OCI-LY3 (cell line): ENCODE measurements at regions not wholly inside any gene's neighbourhood (a gene's known extent, or its start where the extent isn't known, plus 50 kb on each side); places are given as distances from the start of the nearest gene placed in this dataset.

ENCODE experiments used
- H2AFZ ChIP-seq: fragments of 200-600, 300-600 bp; shearing (Covaris generic); 2 replicates; pipeline ENCODE4 v1.6.0; 2014; ENCODE audit warnings: antibody characterized with exemption, low read depth, low read length
- H3K27ac ChIP-seq: fragments of 200-600, 300-600 bp; sonication (generic); 2 replicates; pipeline ENCODE4 v1.5.1; 2014; ENCODE audit warnings: mild to moderate bottlenecking, low read length, moderate library complexity, mixed read lengths
- H3K27me3 ChIP-seq: fragments of 200-600, 300-600 bp; sonication (generic); 2 replicates; pipeline ENCODE4 v1.6.1; 2014; ENCODE audit warnings: low read depth, low read length, mixed read lengths
- H3K36me3 ChIP-seq: fragments of 200-600, 300-600 bp; sonication (generic); replicated peaks from 2 replicates; pipeline ENCODE3; 2014; ENCODE audit warnings: low read depth, low read length, mixed read lengths
- H3K4me1 ChIP-seq: fragments of 300-600, 200-600 bp; sonication (generic); 2 replicates; pipeline ENCODE4 v1.6.1; 2014; ENCODE audit warnings: low read length, mixed read lengths
- H3K4me2 ChIP-seq: fragments of 200-600, 300-600 bp; sonication (generic); 2 replicates; pipeline ENCODE4 v1.6.1; 2014; ENCODE audit warnings: low read length, mixed read lengths
- H3K4me3 ChIP-seq: fragments of 300-600, 200-600 bp; sonication (generic); 2 replicates; pipeline ENCODE4 v1.5.1; 2014; ENCODE audit warnings: antibody characterized with exemption, mild to moderate bottlenecking, low read length, moderate library complexity
- H3K79me2 ChIP-seq: fragments of 300-600, 200-600 bp; shearing (Covaris generic); 2 replicates; pipeline ENCODE4 v1.6.1; 2014; ENCODE audit warnings: mild to moderate bottlenecking, low read length, mixed read lengths
- H3K9ac ChIP-seq: fragments of 300-600, 200-600 bp; shearing (Covaris generic); 2 replicates; pipeline ENCODE4 v1.6.0; 2014; ENCODE audit warnings: mild to moderate bottlenecking, low read length, moderate library complexity
- H3K9me3 ChIP-seq: fragments of 200-600, 300-600 bp; shearing (Covaris generic); 2 replicates; pipeline ENCODE4 v1.6.1; 2014; ENCODE audit warnings: low read length, mixed read lengths; ENCODE audit not compliant: insufficient read depth
- H4K20me1 ChIP-seq: fragments of 200-600, 300-600 bp; sonication (generic); 2 replicates; pipeline ENCODE4 v1.6.1; 2016; ENCODE audit warnings: low read length, mixed read lengths; ENCODE audit not compliant: insufficient read depth
- CTCF ChIP-seq: fragments of 200-600, 300-600 bp; sonication (generic); IDR thresholded peaks from 2 replicates; pipeline ENCODE4 v1.5.1; 2014; ENCODE audit warnings: antibody characterized with exemption, low read length, low read depth
- EZH2phosphoT487 ChIP-seq: fragments of 200-600 bp; shearing (Covaris generic); IDR thresholded peaks from 2 replicates; pipeline ENCODE4 v1.6.1; 2018; ENCODE audit warnings: antibody characterized with exemption, mixed run types, low read depth

- Histone ChIP-seq H3K4me3 (no peak overlapping the region), H3K4me2 (no peak overlapping the region), H3K79me2 (no peaks in the 10 kb centered on the region), H3K9me3 (no peaks in the 10 kb centered on the region), H4K20me1 (no peaks in the 10 kb centered on the region), H2AFZ (no peak overlapping the region), H3K36me3 (no peaks in the 10 kb centered on the region), H3K27me3 (peaks cover 53% of the 10 kb centered on the region), H3K9ac (no peak overlapping the region), H3K27ac (no peak overlapping the region), H3K4me1 (no peaks in the 10 kb centered on the region)
- no peak for TF ChIP-seq EZH2phosphoT487
- TF ChIP-seq CTCF = no peak
Measured at GRCh38 chr13:30561511-30561910, 56.2 kb upstream of the USPL1 start.

GRCh38 chr13:30564489-30564888, 53.2 kb upstream of the USPL1 start:
- no peaks in the 10 kb centered on the region for H3K9me3 ChIP-seq
- H3K4me3 ChIP-seq = no peak overlapping the region
- no peak overlapping the region for H3K9ac ChIP-seq
- no peak overlapping the region for H3K27ac ChIP-seq
- no peaks in the 10 kb centered on the region for H3K36me3 ChIP-seq
- no peak for TF ChIP-seq CTCF
- H4K20me1 ChIP-seq = no peaks in the 10 kb centered on the region
- no peak overlapping the region for H3K4me2 ChIP-seq
- no peaks in the 10 kb centered on the region for H3K79me2 ChIP-seq
- H3K27me3 ChIP-seq = peaks cover 31% of the 10 kb centered on the region
- H3K4me1 ChIP-seq = no peaks in the 10 kb centered on the region
- H2AFZ ChIP-seq = no peak overlapping the region

GRCh38 chr13:30565658-30566057, 52.1 kb upstream of the USPL1 start:
- Histone ChIP-seq H3K4me3 (no peak overlapping the region), H3K4me2 (no peak overlapping the region), H2AFZ (no peak overlapping the region), H3K79me2 (no peaks in the 10 kb centered on the region), H3K4me1 (no peaks in the 10 kb centered on the region), H4K20me1 (no peaks in the 10 kb centered on the region), H3K27me3 (peaks cover 21% of the 10 kb centered on the region), H3K9ac (no peak overlapping the region), H3K9me3 (no peaks in the 10 kb centered on the region), H3K36me3 (no peaks in the 10 kb centered on the region), H3K27ac (no peak overlapping the region)
- no peak for TF ChIP-seq EZH2phosphoT487
- TF ChIP-seq CTCF = no peak

- Histone ChIP-seq H3K9ac (no peak overlapping the region), H3K79me2 (no peaks in the 10 kb centered on the region), H3K4me2 (no peak overlapping the region), H3K4me3 (no peak overlapping the region), H3K27ac (no peak overlapping the region), H4K20me1 (no peaks in the 10 kb centered on the region), H3K36me3 (no peaks in the 10 kb centered on the region), H3K9me3 (no peaks in the 10 kb centered on the region), H3K4me1 (peaks cover 2% of the 10 kb centered on the region), H3K27me3 (peaks cover 10% of the 10 kb centered on the region; the same call in 1 of the 2 replicates), H2AFZ (no peak overlapping the region)
- TF ChIP-seq CTCF (no peak), EZH2phosphoT487 (no peak)
Measured at GRCh38 chr13:30567072-30567471, 50.6 kb upstream of the USPL1 start.
